ENCODE measurements at regions not wholly inside any gene's neighbourhood (a gene's known extent, or its start where the extent isn't known, plus 50 kb on each side); places are given as distances from the start of the nearest gene placed in this dataset.
"Not testable (repeated sequence)": the region's sequence is repeated elsewhere in the genome, so short reads cannot be mapped to it uniquely, and the experiment has no call there.

DNA sequence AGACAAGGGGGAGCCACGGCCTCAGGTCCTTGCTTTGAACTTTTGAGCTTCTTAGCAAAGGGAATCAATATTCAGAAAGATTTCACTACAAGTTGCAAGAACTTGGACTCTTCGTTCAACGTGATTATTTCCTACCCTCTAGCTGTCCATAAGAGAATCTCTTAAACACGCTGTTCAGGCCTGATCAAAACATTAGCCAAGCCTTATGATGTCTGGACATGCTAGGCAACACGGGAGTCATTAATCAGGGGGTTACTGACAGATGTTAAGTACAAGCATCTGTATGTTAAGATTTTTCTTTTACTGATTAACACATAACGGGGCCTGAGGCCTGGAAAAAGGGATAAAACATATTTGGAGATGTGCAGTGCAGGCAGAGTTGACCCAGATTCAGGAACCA lies 138.9 kb upstream of the IL1RAPL2 start:
- Mint-ChIP-seq H3K27me3 (no peaks in the 10 kb centered on the region), H3K9me3 (no peaks in the 10 kb centered on the region), H3K36me3 (no peaks in the 10 kb centered on the region), H3K4me3 (no peak overlapping the region), H3K4me1 (no peaks in the 10 kb centered on the region), H3K27ac (no peak overlapping the region)
- no peak for DNase-seq

DNA sequence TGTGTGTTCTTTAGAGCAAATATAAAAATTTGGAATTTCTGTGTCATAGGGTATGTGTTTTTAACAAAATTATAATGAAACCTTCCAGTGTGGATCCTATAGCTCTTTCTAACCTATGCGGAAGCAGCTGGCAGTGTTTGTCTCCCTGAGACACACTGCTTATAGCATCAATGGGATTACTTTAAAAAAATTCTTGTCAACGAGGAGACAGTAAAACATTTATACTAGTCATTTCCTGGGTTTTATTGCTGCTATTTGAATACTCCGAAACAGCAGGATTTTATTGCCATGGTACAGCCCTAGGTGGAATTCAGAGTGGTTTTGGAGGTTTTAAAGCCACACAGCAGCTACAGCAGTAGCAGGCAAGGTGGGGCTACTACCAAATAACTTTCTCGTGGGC lies 145.1 kb upstream of the IL1RAPL2 start:
- no peak overlapping the region for H3K4me3 Mint-ChIP-seq
- no peaks in the 10 kb centered on the region for H3K36me3 Mint-ChIP-seq
- H3K27me3 Mint-ChIP-seq, result no peaks in the 10 kb centered on the region
- no peak overlapping the region for H3K27ac Mint-ChIP-seq
- peaks cover 4% of the 10 kb centered on the region for H3K9me3 Mint-ChIP-seq
- H3K4me1 Mint-ChIP-seq, result no peaks in the 10 kb centered on the region
- no peak for DNase-seq

DNA sequence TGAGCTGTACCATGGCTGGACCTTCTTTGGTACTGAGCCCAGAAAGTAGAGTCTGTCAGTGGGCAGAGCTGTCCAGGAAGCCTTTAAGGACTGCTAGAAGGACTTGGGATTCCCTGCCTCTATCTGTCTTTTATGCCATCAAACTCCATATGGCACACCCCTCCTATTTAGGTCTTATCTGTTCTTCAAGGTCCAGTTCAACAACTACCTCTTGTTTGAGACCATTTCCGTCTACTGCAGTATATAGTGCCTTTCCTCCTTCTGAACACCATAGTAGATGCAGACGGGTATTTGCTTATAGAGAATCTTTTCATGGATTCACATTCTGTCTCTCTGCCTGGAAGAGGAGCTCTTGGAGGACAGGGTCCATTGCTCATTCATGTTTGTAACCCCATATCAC lies 146.1 kb upstream of the IL1RAPL2 start:
- DNase-seq, result no peak
- Mint-ChIP-seq H3K27ac (no peak overlapping the region), H3K9me3 (peaks cover 6% of the 10 kb centered on the region), H3K36me3 (no peaks in the 10 kb centered on the region), H3K4me3 (no peak overlapping the region), H3K4me1 (no peaks in the 10 kb centered on the region), H3K27me3 (no peaks in the 10 kb centered on the region)

DNA sequence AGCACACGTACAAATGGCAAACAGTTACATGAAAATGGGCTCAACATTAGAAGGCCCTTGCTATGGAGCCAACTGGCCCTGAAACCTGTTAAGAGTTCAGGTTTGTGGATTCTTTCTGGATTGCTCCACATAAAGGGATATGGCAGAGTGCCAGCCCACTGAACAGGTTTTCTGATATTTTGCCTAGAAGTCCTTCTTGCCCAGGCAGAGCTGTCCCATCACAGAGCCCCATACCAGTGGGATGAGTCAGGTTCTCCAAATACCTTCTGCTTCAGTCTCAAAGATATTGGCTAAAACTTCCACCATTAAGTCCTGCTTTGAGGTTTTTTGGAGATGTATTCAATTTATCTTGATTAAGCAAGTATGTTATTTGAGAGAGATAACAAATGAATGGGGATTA lies 146.8 kb upstream of the IL1RAPL2 start:
- H3K27me3 Mint-ChIP-seq, result no peaks in the 10 kb centered on the region
- H3K4me1 Mint-ChIP-seq, result no peaks in the 10 kb centered on the region
- H3K27ac Mint-ChIP-seq, result no peak overlapping the region

DNA sequence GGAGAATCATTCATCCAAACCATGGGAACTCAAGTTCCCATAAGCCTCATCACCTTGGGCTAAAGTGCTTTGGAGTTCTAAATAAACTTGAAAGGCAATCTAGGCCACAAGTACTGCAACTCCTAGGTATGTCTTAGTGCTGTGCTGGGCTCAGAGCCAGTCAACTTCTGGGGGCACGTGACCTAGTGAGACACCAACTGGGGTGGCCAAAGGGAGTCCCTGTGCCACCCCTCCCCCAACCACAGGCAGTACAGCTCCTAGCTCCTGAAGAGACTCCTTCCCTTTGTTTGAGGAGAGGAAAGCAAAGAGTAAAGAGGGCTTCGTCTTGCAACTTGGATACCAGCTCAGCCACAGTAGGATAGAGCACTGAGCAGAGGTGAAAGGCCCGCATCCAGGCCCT lies 154.2 kb upstream of the IL1RAPL2 start:
- peaks cover 2% of the 10 kb centered on the region for H3K9me3 Mint-ChIP-seq
- H3K36me3 Mint-ChIP-seq, result no peaks in the 10 kb centered on the region
- no peak for DNase-seq
- no peaks in the 10 kb centered on the region for H3K27me3 Mint-ChIP-seq
- no peak overlapping the region for H3K4me3 Mint-ChIP-seq
- no peak overlapping the region for H3K27ac Mint-ChIP-seq
- H3K4me1 Mint-ChIP-seq, result no peaks in the 10 kb centered on the region

More for the DNA sequence above, 146.8 kb upstream of the IL1RAPL2 start:
- Mint-ChIP-seq H3K36me3 (no peaks in the 10 kb centered on the region), H3K9me3 (peaks cover 6% of the 10 kb centered on the region), H3K4me3 (no peak overlapping the region)
- DNase-seq, result no peak

DNA sequence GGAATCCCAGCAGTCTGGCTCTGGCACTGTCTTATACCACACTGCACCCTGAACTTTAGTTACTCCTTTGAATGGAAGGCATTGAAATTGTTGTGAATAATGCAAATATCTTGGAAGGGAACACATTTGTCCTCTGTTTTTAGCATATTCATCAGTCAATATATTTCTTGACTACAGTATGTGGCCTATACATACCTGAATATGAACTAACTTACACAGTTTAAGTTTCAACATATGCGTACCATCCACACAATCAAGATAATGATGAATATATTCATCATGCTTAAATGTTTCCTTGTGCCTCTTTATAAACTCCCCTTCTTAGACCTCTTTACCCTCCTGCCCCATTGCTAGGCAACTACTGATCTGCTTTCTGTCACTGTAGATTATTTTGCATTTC lies 145.7 kb upstream of the ESX1 start:
- DNase-seq, result no peak
- Mint-ChIP-seq H3K27me3 (no peaks in the 10 kb centered on the region), H3K4me3 (no peak overlapping the region), H3K9me3 (peaks cover 2% of the 10 kb centered on the region), H3K36me3 (no peaks in the 10 kb centered on the region), H3K27ac (no peak overlapping the region), H3K4me1 (no peaks in the 10 kb centered on the region)

DNA sequence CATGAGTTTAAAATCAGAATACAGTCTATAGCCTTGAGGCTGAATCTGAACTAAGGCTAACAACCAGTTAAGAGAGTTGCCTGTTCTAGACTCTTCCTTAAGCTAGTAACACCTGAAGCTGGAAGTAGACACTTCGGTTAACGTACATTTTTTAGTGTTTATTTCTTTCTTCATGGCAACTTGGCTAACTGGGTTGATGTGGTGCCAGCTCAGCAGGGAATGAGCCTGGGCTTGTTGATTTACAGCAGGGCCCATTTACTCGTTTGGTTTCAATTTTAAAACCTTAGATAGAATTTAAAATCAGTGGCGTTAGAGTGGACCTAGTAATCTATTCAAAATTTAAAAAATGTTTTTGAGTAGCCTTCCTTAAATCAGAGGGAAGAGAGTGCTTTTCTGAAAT lies 137.6 kb upstream of the ESX1 start:
- no peaks in the 10 kb centered on the region for H3K27me3 Mint-ChIP-seq
- H3K36me3 Mint-ChIP-seq, result no peaks in the 10 kb centered on the region
- DNase-seq, result no peak
- H3K4me1 Mint-ChIP-seq, result no peaks in the 10 kb centered on the region
- no peak overlapping the region for H3K4me3 Mint-ChIP-seq
- no peak overlapping the region for H3K27ac Mint-ChIP-seq
- H3K9me3 Mint-ChIP-seq, result no peaks in the 10 kb centered on the region

DNA sequence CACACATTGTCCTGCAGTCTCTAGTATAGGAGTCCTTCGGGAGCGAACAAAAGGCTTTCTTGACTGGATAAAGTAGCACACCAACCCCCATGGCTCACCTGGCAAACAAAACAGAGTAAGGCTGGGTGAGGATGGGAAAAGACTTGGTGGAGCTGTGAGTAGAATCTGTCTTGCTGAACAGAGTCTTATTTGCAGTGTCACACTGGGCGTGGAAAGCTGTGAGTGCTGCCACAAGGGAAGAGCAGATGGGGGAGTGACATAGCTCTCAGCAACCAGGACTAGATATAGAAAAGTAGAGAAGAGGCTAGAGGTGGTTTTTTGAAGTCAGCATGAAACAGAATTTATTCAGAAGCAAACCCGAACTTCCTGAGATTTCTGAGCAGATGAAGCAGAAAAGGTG lies 137.2 kb upstream of the ESX1 start:
- Mint-ChIP-seq H3K4me3 (no peak overlapping the region), H3K36me3 (no peaks in the 10 kb centered on the region), H3K4me1 (no peaks in the 10 kb centered on the region), H3K27ac (no peak overlapping the region), H3K27me3 (no peaks in the 10 kb centered on the region), H3K9me3 (no peaks in the 10 kb centered on the region)
- no peak for DNase-seq

DNA sequence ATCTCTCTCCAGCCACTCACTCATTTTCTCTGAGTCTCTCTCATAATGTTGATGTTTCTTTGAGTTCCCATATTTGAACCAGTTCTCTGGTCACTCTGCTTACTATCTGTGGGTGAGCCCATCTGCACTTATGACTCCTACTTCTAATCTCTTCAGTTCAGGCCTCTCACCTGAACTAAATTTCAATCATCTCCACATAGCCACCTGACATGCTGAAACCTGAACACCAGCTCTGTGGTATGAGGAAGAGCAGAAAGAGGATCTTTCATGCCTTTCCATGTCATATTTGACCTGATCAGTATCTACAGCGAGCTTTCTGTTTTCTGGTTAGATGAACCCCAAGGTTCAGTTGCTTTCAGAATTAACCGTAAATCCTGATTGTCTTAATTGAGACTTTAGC lies 122.2 kb upstream of the ESX1 start:
- Mint-ChIP-seq H3K9me3 (no peaks in the 10 kb centered on the region), H3K27me3 (peaks cover 8% of the 10 kb centered on the region), H3K36me3 (no peaks in the 10 kb centered on the region), H3K27ac (no peak overlapping the region), H3K4me1 (no peaks in the 10 kb centered on the region), H3K4me3 (no peak overlapping the region)
- no peak for DNase-seq

DNA sequence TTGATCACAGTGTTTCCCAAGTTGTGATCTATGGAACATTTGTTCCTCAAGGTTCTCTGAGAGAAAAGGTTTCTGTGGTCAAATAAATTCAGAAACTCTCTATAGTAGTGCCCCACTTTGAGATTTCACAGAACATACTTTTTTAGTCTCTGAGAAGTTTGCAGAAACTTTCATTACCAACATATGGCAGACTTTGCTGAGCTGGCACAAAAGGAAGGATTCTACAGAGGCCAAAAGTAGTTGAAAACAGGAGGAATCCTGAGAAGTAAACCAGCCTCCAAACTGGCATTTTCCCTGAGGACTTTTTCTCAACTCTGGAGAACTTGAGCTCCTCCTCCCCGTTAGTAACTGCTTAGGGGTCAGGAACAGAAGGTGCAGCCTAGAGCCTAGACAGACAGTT lies 117.8 kb upstream of the ESX1 start:
- no peaks in the 10 kb centered on the region for H3K4me1 Mint-ChIP-seq
- peaks cover 5% of the 10 kb centered on the region for H3K27me3 Mint-ChIP-seq
- H3K36me3 Mint-ChIP-seq, result no peaks in the 10 kb centered on the region
- DNase-seq, result no peak
- H3K4me3 Mint-ChIP-seq, result no peak overlapping the region
- no peak overlapping the region for H3K27ac Mint-ChIP-seq
- no peaks in the 10 kb centered on the region for H3K9me3 Mint-ChIP-seq

DNA sequence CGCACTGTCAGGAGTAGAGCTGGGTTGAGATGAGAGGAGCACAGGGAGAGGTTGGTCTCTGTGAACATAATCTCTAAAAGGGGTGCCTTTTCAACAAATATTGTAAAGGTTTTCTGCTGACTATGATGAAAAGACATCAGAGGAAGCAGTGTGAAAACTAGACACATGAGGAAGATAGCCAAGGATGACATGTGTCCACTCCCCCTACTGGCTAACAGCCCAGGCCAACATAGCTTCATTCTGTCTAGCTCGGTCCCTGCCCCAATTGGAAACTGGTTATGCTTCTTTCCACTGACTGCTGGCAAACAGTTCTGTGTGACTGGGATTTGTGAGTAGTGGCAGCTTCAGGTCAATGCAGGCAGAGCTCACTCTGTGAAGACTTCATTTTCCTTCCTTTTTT lies 115.4 kb upstream of the ESX1 start:
- Mint-ChIP-seq H3K27me3 (no peaks in the 10 kb centered on the region), H3K4me1 (no peaks in the 10 kb centered on the region), H3K4me3 (no peak overlapping the region), H3K27ac (no peak overlapping the region), H3K36me3 (no peaks in the 10 kb centered on the region), H3K9me3 (no peaks in the 10 kb centered on the region)
- no peak for DNase-seq

DNA sequence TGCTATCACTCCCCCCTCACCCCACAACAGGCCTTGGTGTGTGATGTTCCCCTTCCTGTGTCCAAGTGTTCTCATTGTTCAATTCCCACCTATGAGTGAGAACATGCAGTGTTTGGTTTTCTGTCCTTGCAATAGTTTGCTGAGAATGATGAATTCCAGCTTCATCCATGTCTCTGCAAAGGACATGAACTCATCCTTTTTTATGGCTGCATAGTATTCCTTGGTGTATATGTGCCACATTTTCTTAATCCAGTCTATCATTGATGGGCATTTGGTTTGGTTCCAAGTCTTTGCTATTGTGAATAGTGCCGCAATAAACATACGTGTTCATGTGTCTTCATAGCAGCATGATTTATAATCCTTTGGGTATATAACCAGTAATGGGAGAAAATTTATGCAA lies 106.0 kb upstream of the ESX1 start:
- H3K9me3 Mint-ChIP-seq, H3K4me1 Mint-ChIP-seq: not testable (repeated sequence)

DNA sequence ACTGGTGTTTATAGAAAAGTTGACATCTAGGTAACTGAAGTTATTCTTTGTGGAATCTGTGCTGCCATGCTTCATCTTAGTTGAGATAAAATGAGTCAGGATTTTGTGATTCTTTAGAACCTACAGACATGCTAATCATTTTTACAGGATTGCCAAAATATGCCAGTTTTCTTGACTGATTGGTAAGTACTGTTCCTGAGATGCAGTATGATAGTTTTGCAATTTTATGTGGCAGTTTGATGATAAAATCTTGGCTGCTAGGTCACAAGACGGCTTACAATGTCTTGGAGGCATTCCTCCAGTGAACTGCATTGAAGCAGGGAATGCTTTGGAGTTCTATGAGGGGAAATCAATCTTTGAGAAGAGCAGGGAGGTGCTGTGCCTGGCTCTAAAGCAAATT lies 104.4 kb upstream of the ESX1 start:
- Mint-ChIP-seq H3K4me3 (no peak overlapping the region), H3K36me3 (no peaks in the 10 kb centered on the region), H3K27me3 (no peaks in the 10 kb centered on the region), H3K9me3 (no peaks in the 10 kb centered on the region), H3K27ac (no peak overlapping the region), H3K4me1 (no peaks in the 10 kb centered on the region)
- DNase-seq, result no peak

More for the DNA sequence above, 106.0 kb upstream of the ESX1 start:
- not testable (repeated sequence) for H3K4me3 Mint-ChIP-seq, H3K27me3 Mint-ChIP-seq, H3K36me3 Mint-ChIP-seq, DNase-seq, H3K27ac Mint-ChIP-seq

DNA sequence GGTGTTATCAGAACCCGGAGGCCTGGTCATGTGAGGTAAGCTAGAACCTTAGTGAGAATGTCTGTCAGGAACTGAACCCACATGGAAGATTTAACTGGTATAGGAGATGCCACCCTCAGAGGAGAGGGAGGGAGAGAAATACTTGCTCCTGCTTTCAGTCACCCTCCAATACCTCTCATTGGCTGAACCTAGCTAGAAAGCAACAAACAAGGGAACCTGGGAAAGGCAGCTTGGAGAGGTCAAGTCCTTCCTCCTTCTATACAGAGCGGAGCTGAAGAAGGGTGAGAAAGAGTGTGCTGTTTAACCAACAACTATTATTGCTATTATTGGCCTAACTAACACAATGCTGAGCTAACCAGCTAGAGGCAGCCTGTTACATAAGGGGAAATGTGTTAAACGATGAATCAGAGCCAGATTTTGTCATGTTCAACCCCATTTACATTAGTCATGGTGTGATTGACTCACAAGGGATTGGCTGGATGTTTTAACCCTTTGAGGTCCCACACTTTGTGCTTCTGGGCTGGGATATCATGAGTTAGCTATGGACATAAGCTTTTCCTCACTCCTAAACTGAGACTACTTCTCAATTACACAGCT lies 96.5 kb upstream of the ESX1 start:
- H3K4me1 Mint-ChIP-seq, result peaks cover 2% of the 10 kb centered on the region
- no peak overlapping the region for H3K27ac Mint-ChIP-seq
- DNase-seq, result no peak
- no peak overlapping the region for H3K4me3 Mint-ChIP-seq
- no peaks in the 10 kb centered on the region for H3K9me3 Mint-ChIP-seq
- H3K36me3 Mint-ChIP-seq, result no peaks in the 10 kb centered on the region
- peaks cover 8% of the 10 kb centered on the region for H3K27me3 Mint-ChIP-seq

DNA sequence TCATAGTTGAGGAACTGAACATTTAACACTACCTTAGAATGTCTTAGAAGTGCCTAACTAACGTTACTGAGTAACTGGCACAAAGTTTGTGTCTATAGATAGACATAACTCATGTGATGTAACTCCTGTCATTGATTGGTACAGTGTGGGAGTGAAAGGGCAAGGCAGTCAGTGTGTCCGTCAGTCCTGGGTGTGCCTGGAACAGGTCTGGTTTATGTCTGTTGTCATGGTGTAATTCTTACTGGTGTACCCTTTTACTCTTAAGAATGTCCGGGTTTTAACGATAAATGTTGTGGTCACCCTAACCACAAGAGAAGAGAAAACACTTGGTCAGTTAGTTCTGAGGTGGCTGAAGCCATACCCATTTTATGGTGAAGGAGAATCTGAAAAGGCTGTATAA lies 93.1 kb upstream of the ESX1 start:
- H3K27me3 Mint-ChIP-seq, result peaks cover 7% of the 10 kb centered on the region
- no peak overlapping the region for H3K27ac Mint-ChIP-seq
- no peaks in the 10 kb centered on the region for H3K9me3 Mint-ChIP-seq
- no peaks in the 10 kb centered on the region for H3K36me3 Mint-ChIP-seq
- H3K4me3 Mint-ChIP-seq, result no peak overlapping the region
- peaks cover 2% of the 10 kb centered on the region for H3K4me1 Mint-ChIP-seq
- DNase-seq, result no peak

DNA sequence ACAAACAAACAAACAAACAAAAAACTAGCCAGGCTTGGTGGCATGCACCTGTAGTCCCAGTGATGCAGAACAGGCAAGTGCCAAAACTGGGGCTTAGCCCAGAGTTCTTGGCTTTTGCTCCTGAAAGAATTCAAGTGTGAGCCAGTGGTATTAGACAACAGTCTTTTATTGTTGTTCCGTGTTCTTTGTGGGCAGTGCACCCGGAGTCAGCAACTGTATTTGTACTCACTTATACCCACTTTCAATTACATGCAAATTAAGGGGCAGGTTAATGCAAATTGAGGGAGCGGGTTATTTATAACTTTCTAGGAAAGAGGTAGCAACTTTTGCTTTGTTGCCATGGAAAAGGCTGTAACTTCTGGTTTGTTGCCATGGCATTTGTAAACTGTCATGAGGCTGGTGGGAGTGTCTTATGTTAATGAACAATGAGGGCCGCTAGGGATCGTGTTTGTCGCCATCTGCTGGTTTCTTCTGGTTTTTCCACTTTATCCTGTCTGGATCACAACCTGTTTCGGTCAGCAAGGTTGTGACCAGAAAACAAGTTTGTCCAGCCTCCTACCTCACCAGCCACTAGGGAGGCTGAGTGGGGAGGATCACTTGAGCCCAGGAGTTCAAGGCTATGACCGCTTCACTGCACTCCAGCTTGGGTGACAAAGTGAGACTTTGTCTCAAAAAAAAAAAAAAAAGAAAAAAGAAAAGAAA lies 88.8 kb upstream of the ESX1 start:
- Mint-ChIP-seq H3K27ac (no peak overlapping the region), H3K4me1 (peaks cover 2% of the 10 kb centered on the region), H3K9me3 (no peaks in the 10 kb centered on the region)

More for the DNA sequence above, 88.8 kb upstream of the ESX1 start:
- Mint-ChIP-seq H3K27me3 (peaks cover 8% of the 10 kb centered on the region), H3K36me3 (no peaks in the 10 kb centered on the region), H3K4me3 (no peak overlapping the region)
- peak; percentile 24 for DNase-seq

Data from activated naive CD8-positive, alpha-beta T cell treated with anti-CD3 and anti-CD28 coated beads for 36 hours (primary cell).